22Rv1 (cell line): ENCODE measurements at regions not wholly inside any gene's neighbourhood (a gene's known extent, or its start where the extent isn't known, plus 50 kb on each side); places are given as distances from the start of the nearest gene placed in this dataset.

Source experiments
- H3K27ac ChIP-seq: fragments of 450-650 bp; 2 replicates; pipeline ENCODE4 v1.5.1; 2017
- ZFX ChIP-seq: fragments of 450-650 bp; IDR thresholded peaks from 2 replicates; pipeline ENCODE4 v1.6.1; 2017; ENCODE audit warnings: antibody characterized with exemption, borderline replicate concordance
- TF ChIP-seq, protein P1 (sequence below): fragments of 450-650 bp; IDR thresholded peaks from 2 replicates; pipeline ENCODE4 v1.5.1; 2017; ENCODE audit warnings: mild to moderate bottlenecking

DNA sequence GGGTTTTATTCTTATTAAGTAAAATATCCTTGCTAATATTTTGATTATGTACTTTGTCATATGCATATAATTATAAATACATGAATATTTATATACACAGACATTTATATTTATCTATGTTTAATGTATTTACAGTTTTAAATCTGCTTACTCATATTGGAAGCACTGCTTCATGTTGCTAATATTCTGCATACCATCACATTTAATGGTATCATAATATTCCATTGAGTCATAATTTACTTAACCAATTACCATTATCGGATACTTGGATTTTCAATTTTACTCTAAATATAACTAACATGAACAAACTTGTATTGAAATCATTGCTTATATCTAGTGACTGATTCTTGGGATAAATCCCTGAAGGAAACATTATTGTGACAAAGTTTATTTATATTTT lies 155.2 kb downstream of the MBL2 start:
- no peak for TF ChIP-seq ZFX
- TF ChIP-seq, protein P1, sequence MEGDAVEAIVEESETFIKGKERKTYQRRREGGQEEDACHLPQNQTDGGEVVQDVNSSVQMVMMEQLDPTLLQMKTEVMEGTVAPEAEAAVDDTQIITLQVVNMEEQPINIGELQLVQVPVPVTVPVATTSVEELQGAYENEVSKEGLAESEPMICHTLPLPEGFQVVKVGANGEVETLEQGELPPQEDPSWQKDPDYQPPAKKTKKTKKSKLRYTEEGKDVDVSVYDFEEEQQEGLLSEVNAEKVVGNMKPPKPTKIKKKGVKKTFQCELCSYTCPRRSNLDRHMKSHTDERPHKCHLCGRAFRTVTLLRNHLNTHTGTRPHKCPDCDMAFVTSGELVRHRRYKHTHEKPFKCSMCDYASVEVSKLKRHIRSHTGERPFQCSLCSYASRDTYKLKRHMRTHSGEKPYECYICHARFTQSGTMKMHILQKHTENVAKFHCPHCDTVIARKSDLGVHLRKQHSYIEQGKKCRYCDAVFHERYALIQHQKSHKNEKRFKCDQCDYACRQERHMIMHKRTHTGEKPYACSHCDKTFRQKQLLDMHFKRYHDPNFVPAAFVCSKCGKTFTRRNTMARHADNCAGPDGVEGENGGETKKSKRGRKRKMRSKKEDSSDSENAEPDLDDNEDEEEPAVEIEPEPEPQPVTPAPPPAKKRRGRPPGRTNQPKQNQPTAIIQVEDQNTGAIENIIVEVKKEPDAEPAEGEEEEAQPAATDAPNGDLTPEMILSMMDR, result no peak

DNA sequence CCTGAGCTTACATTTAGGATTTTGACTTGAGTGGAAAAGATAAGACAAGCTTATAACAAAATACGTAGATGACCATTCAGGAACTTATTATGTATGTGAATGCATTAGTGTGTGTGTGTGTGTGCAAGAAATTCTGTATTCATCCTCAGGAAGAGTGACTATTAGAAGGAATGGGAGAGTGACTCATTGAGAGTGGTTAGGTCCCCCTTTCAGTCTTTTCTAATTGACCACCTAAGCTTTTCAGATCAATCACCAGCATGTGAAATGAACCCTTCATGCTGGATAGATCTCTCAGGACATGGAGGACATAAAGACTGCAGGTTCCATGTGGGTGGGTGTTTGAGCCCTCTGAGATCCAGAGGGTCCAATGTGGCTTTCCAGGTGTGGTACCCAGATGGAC lies 153.5 kb downstream of the MBL2 start:
- no peak for TF ChIP-seq ZFX
- TF ChIP-seq, protein P1, result no peak
- no peak overlapping the region for H3K27ac ChIP-seq

More for the DNA sequence above, 155.2 kb downstream of the MBL2 start:
- no peak overlapping the region for H3K27ac ChIP-seq

DNA sequence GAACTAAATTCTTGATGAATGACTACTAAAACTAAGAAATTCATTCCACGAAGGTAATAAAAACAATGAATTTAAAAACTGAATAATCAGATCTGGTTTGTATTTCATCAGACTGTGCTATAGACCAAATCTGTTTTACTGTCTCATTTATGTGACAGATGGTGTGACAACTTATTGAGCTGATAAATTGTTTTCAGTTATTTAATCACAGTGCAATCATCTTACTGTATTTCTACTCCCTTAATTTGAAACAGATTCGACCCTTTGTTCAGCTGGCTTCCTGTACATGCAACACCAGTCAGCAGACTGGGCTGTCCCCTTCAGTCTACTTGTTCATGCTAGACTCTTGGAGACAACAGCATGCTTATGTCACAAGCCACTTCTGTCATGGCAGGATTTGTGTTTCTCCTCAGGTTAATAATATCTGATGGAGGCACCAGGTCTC lies 150.9 kb downstream of the MBL2 start:
- TF ChIP-seq ZFX, result no peak
- TF ChIP-seq, protein P1, result no peak
- no peak overlapping the region for H3K27ac ChIP-seq

DNA sequence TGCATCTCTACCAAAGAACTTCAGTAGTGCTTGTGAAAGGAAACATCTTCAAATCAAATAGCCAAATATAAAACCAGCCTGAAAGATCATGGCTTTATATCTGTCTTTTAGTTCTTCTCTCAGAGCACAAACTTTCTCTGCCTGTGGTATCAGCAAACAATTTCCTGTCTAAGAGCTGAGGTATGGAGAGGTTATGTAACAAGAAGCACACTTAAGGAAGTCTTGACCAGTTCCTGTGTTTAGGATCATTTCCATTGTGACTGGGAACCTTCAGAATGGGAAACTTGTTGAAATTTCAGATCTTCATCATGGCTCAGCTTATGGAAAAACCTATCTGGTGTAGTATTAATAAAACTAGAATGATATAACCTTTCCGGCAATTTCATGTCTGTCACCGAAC lies 148.8 kb downstream of the MBL2 start:
- no peak overlapping the region for H3K27ac ChIP-seq
- no peak for TF ChIP-seq ZFX
- TF ChIP-seq, protein P1, result no peak

DNA sequence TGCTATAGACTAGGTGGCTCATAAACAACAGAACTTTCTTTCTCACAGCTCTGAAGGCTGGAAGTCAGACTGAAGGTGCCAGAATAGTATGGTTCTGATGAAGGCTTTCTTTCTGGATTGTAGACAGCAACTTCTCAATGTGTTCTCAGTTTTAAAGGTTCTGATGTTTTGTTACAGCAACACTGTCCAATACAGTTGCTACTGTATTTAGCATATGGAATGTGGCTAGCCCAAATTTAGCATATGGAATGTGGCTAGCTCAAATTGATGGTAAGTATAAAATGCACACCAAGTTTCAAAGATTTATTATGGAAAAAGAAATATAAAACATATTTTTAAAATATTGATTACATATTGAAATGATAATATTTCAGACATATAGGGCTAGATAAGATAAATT lies 145.3 kb downstream of the MBL2 start:
- TF ChIP-seq, protein P1, result no peak
- no peak for TF ChIP-seq ZFX
- H3K27ac ChIP-seq, result no peak overlapping the region

DNA sequence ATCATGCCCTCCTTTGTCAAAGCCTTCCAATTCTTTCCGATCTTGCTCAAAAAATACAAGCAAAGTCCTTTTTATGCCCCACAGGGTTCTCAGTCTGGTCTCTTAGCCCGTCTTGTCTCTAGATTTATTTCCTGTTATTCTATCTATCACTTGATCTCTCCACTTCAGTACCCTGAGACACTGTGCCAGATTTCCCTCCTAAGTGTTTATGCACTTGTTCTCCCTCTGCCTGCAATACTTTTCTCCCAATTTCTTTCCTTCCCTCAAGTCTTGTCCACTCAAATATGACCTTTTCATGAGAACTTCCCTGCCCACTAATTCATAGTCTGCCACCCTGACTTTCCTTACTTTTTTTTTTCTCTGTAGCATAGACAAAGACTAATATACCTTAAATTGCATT lies 141.4 kb downstream of the MBL2 start:
- TF ChIP-seq, protein P1, result no peak
- TF ChIP-seq ZFX, result no peak

DNA sequence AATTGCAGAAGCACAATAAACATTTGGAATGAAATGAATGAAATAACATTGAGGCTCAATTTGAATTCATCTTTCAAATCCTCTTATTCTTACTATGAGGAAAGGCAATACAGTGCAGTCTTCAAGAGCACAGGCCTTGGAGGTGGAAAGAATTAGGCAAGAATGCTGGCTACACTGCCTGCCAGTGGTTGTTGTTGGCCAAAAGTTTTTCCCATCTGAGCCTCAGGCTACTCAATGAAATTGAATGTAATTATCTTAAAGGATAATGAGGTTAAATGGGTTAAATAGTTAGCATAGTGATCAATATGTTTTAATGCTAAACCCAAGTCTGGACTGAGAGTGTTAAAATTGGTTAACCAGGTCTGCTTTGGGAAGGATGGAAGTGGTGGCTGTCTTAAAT lies 140.9 kb downstream of the MBL2 start:
- no peak overlapping the region for H3K27ac ChIP-seq
- TF ChIP-seq, protein P1, result no peak
- no peak for TF ChIP-seq ZFX

More for the DNA sequence above, 141.4 kb downstream of the MBL2 start:
- H3K27ac ChIP-seq, result no peak overlapping the region
